Gastrocnemius medialis (tissue), 4 donors: ENCODE measurements at regions not wholly inside any gene's neighbourhood (a gene's known extent, or its start where the extent isn't known, plus 50 kb on each side); places are given as distances from the start of the nearest gene placed in this dataset.
"Not testable (repeated sequence)": the region's sequence is repeated elsewhere in the genome, so short reads cannot be mapped to it uniquely, and the experiment has no call there.

Source experiments
- ATAC-seq, 2 donors: fragments of 150-250 bp; one replicate each; pipeline ENCODE4 v1.9.1; 2016
- DNase-seq, 2 donors: peaks; one replicate each; pipeline ENCODE4 v3.0.0-alpha.2; 2019
- H3K27ac ChIP-seq, 4 donors: fragments of 200-600 bp; sonication (generic); 1 replicate in 1 of 4; 2 replicates in 3 of 4; pipeline ENCODE4 v1.5.1; 2016 to 2018; ENCODE audit warnings: mild to moderate bottlenecking in 2 of 4, moderate library complexity in 1 of 4
- H3K27me3 ChIP-seq, 3 donors: fragments of 200-600 bp; sonication (generic) in 2 of 3; 1 replicate in 1 of 3; 2 replicates in 2 of 3; pipeline versions ENCODE4 v1.5.1 to v1.6.0; 2016 to 2019; ENCODE audit warnings: mild to moderate bottlenecking in 1 of 3, moderate library complexity in 1 of 3
- H3K36me3 ChIP-seq, 2 donors: fragments of 200-600 bp; sonication (generic) in 1 of 2; one replicate each; pipeline ENCODE4 v1.5.1; 2017 to 2018
- H3K4me1 ChIP-seq, 2 donors: fragments of 200-600 bp; sonication (generic) in 1 of 2; one replicate each; pipeline ENCODE4 v1.5.1; 2016 to 2017; ENCODE audit warnings: mild to moderate bottlenecking in 2 of 2
- H3K4me3 ChIP-seq, 4 donors: fragments of 200-600 bp; sonication (generic) in 3 of 4; 1 replicate in 1 of 4; 2 replicates in 3 of 4; pipeline ENCODE4 v1.5.1; 2016 to 2019; ENCODE audit warnings: mild to moderate bottlenecking in 2 of 4
- H3K9me3 ChIP-seq, 3 donors: fragments of 200-600 bp; sonication (generic) in 2 of 3; 1 replicate in 1 of 3; 2 replicates in 2 of 3; pipeline ENCODE4 v1.5.1; 2016 to 2019
- POLR2A ChIP-seq, 2 donors: fragments of 450-650 bp; IDR thresholded peaks; one replicate each; pipeline ENCODE4 v1.6.1; 2017; ENCODE audit warnings: antibody characterized with exemption in 2 of 2, mild to moderate bottlenecking in 2 of 2, moderate library complexity in 2 of 2
- in situ Hi-C, 4 donors: fragments of 200-750 bp; cut with MboI; loops; one replicate each; pipeline versions ENCODE4 v1.15.0 to v1.8.0; 2017; ENCODE audit warnings: low sequenced_read_pairs in 4 of 4
- intact Hi-C: fragments of 100-400 bp; cut with DNase I; formaldehyde crosslinking; loops from one replicate; pipeline ENCODE4 v1.15.1; 2023; ENCODE audit warnings: low total_unique reads
- TF ChIP-seq, protein P1 (sequence below), 5 experiments: fragments of 450-650 bp in 3 of 5; fragments of 200-600 bp in 2 of 5; sonication (generic) in 2 of 5; IDR thresholded peaks in 4 of 5; conservative IDR thresholded peaks in 1 of 5; 1 replicate in 4 of 5; 2 replicates in 1 of 5; pipeline ENCODE4 v1.5.1; 2016 to 2019; ENCODE audit warnings: antibody characterized with exemption in 5 of 5, mild to moderate bottlenecking in 3 of 5, moderate library complexity in 3 of 5

DNA sequence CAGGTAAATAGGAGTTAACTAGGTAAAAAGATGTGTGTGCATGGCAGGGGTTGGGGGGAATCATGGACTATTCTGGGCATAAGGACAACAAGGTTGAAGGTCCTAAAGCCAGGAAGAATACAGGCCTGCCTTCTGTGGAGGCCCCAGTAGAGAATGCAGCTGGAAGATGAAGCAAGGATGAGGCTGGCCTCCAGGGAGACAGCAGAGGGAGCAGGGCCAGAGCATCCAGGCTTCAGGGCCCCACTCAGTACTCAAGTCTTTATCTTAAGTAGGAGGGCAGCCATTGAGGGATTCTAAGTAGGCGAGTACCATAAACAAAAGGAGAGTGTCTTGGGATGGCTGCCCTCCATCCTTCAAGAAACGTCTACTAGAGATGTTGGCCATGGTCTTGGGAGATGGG, 101.8 kb upstream of the APCDD1 start:
- in situ Hi-C loops (no loop called here), intact Hi-C loops (no loop called here)
- no peak overlapping the region for H3K27ac ChIP-seq
- no peak for DNase-seq
- no peak overlapping the region for H3K4me3 ChIP-seq
- H3K4me1 ChIP-seq: no peaks in the 10 kb centered on the region
- TF ChIP-seq, protein P1, sequence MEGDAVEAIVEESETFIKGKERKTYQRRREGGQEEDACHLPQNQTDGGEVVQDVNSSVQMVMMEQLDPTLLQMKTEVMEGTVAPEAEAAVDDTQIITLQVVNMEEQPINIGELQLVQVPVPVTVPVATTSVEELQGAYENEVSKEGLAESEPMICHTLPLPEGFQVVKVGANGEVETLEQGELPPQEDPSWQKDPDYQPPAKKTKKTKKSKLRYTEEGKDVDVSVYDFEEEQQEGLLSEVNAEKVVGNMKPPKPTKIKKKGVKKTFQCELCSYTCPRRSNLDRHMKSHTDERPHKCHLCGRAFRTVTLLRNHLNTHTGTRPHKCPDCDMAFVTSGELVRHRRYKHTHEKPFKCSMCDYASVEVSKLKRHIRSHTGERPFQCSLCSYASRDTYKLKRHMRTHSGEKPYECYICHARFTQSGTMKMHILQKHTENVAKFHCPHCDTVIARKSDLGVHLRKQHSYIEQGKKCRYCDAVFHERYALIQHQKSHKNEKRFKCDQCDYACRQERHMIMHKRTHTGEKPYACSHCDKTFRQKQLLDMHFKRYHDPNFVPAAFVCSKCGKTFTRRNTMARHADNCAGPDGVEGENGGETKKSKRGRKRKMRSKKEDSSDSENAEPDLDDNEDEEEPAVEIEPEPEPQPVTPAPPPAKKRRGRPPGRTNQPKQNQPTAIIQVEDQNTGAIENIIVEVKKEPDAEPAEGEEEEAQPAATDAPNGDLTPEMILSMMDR (IDR thresholded peaks at IDR 0.05 in 4 of 5, conservative IDR thresholded peaks at IDR 0.05 in 1 of 5): no peak
- TF ChIP-seq POLR2A (IDR thresholded peaks at IDR 0.05): no peak
- H3K36me3 ChIP-seq: no peaks in the 10 kb centered on the region
- H3K27me3 ChIP-seq: no peaks in the 10 kb centered on the region
- ATAC-seq: no peak
- H3K9me3 ChIP-seq: no peaks in the 10 kb centered on the region

DNA sequence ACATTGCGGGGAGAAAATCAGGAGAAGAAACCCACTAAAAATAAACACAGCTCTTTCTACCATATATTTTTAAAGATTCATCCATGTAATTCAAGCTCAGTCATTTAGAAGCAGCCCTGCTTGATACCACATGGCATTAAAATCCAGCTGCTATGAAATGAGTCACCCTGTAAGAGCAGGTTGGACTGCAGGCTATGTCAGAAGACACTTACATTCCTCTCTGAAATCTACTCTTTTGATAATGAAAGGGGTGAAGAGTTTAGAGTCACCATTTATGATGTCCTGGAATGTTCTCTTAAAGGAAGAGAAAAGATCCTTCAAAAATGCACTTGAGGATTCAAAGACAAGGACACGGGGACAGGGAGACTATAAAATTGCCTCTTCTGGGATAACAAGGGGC, 100.6 kb upstream of the APCDD1 start:
- Histone ChIP-seq H3K9me3 (no peaks in the 10 kb centered on the region), H3K36me3 (no peaks in the 10 kb centered on the region), H3K4me1 (no peaks in the 10 kb centered on the region), H3K27ac (no peak overlapping the region), H3K27me3 (no peaks in the 10 kb centered on the region), H3K4me3 (no peak overlapping the region)
- ATAC-seq (peak in 1 of 2 donors; percentile 52), DNase-seq (no peak)
- intact Hi-C loops (no loop called here), in situ Hi-C loops (no loop called here)
- TF ChIP-seq, protein P1 (IDR thresholded peaks at IDR 0.05 in 4 of 5, conservative IDR thresholded peaks at IDR 0.05 in 1 of 5): no peak
- no peak for TF ChIP-seq POLR2A (IDR thresholded peaks at IDR 0.05)

DNA sequence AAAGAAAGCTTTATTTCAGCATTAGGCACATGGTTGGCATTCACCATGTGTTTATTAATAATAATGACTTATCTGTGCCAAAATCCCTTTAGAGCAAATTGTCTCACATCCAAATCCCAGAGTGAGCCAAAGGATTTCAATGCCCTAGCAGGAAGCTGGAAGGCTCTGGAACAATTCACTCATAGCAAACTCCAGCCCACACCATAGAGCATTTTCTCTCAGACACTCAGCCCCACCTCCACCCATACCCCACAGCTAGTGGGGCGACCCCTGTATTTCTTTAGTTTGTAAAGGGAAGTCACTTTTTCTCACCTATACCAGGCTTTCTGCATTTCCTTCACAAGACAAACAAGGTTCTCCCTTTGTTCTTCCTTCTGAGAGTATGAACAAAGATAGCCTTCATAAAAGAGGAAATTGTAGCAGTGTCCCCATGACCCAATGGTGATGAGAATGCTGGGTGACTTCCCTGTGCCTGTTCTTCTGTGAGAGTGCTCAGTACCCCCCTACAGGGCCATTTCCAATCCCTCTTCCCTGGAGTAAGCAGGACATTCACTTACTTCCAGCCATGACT, 100.1 kb upstream of the APCDD1 start:
- Histone ChIP-seq H3K27me3 (no peaks in the 10 kb centered on the region), H3K36me3 (no peaks in the 10 kb centered on the region), H3K9me3 (no peaks in the 10 kb centered on the region), H3K4me1 (no peaks in the 10 kb centered on the region), H3K27ac (no peak overlapping the region), H3K4me3 (no peak overlapping the region)
- intact Hi-C loops: no loop called here
- in situ Hi-C loops: no loop called here
- no peak for ATAC-seq
- no peak for DNase-seq
- no peak for TF ChIP-seq POLR2A (IDR thresholded peaks at IDR 0.05)
- TF ChIP-seq, protein P1 (IDR thresholded peaks at IDR 0.05 in 4 of 5, conservative IDR thresholded peaks at IDR 0.05 in 1 of 5): no peak

DNA sequence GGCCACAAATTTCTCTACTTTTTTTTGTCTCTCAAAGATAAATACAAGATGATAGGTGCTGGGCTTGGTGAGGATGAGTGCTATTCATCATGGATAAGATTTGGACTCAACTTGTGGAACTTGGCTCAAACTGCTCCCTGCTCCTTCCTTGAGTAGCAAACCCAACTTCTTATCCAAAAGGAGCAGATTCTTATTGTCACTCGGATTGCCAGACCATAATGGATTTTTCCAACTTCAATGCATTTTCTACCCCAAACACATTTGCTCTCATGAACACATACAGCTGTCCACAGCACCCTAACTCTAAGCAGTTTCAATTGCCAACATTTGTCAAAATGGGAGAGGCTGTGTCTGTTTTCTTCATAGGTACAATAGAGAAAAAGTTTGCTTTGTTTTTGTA, 99.5 kb upstream of the APCDD1 start:
- in situ Hi-C loops: no loop called here
- TF ChIP-seq, protein P1 (IDR thresholded peaks at IDR 0.05 in 4 of 5, conservative IDR thresholded peaks at IDR 0.05 in 1 of 5): no peak
- TF ChIP-seq POLR2A (IDR thresholded peaks at IDR 0.05): no peak
- no peaks in the 10 kb centered on the region for H3K4me1 ChIP-seq
- intact Hi-C loops: no loop called here
- H3K4me3 ChIP-seq: no peak overlapping the region
- no peaks in the 10 kb centered on the region for H3K36me3 ChIP-seq
- no peaks in the 10 kb centered on the region for H3K27me3 ChIP-seq
- no peaks in the 10 kb centered on the region for H3K9me3 ChIP-seq
- ATAC-seq (no peak), DNase-seq (no peak)
- no peak overlapping the region for H3K27ac ChIP-seq

DNA sequence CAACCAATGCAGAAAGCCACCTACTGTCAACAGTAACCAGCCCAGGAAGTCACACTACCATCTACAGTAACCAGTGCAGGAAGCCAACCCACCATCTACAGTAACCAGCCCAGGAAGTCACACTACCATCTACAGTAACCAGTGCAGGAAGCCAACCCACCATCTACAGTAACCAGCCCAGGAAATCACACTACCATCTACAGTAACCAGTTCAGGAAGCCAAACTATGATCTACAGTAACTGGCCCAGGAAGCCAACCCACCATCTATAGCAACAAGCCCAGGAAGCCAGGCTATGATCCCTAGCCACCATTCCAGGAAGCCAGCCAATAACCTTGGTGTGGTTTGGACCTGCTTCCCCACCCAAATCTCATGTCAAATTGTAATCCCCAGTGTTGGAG, 97.4 kb upstream of the APCDD1 start:
- H3K27me3 ChIP-seq, H3K27ac ChIP-seq, H3K36me3 ChIP-seq, H3K4me3 ChIP-seq, intact Hi-C loops, H3K9me3 ChIP-seq, in situ Hi-C loops, ATAC-seq, H3K4me1 ChIP-seq, DNase-seq: not testable (repeated sequence)
